Neuronal stem cell (in vitro differentiated cells): ENCODE measurements at regions not wholly inside any gene's neighbourhood (a gene's known extent, or its start where the extent isn't known, plus 50 kb on each side); places are given as distances from the start of the nearest gene placed in this dataset.
A peak's percentile ranks its signal among the peaks of the same experiment; 100 is the strongest.

Experiments used
- DNase-seq: peaks from one replicate; pipeline ENCODE4 v3.0.0-alpha.2; 2013; ENCODE audit warnings: low spot score
- H2AFZ ChIP-seq: one replicate; pipeline ENCODE4 v1.6.1; 2013; ENCODE audit warnings: mild to moderate bottlenecking, low read length, inconsistent platforms
- H2AK5ac ChIP-seq: 2 replicates; pipeline ENCODE4 v1.6.1; 2013; ENCODE audit warnings: low read depth, mild to moderate bottlenecking, inconsistent platforms, low read length, moderate library complexity, mixed read lengths
- H2BK120ac ChIP-seq: 2 replicates; pipeline ENCODE4 v1.6.1; 2013; ENCODE audit warnings: low read depth, mild to moderate bottlenecking, inconsistent platforms, low read length, moderate library complexity, mixed read lengths
- H2BK12ac ChIP-seq: one replicate; pipeline ENCODE4 v1.6.1; 2013; ENCODE audit warnings: low read length, inconsistent platforms
- H2BK15ac ChIP-seq: 2 replicates; pipeline ENCODE4 v1.6.1; 2013; ENCODE audit warnings: mild to moderate bottlenecking, low read length, inconsistent platforms, mixed read lengths
- H2BK5ac ChIP-seq: one replicate; pipeline ENCODE4 v1.6.1; 2013; ENCODE audit warnings: inconsistent platforms, mild to moderate bottlenecking, low read length, moderate library complexity
- H3K14ac ChIP-seq: one replicate; pipeline ENCODE4 v1.6.1; 2013; ENCODE audit warnings: low read length, inconsistent platforms
- H3K18ac ChIP-seq: 2 replicates; pipeline ENCODE4 v1.6.1; 2013; ENCODE audit warnings: low read length, inconsistent platforms
- H3K23ac ChIP-seq: 2 replicates; pipeline ENCODE4 v1.6.1; 2013; ENCODE audit warnings: low read depth, mild to moderate bottlenecking, mixed read lengths, low read length, inconsistent platforms; ENCODE audit not compliant: poor library complexity
- H3K27ac ChIP-seq: replicated peaks from 3 replicates; pipeline ENCODE4 v1.5.1; 2013; ENCODE audit warnings: low read length, inconsistent platforms
- H3K27me3 ChIP-seq, 3 experiments: 2 replicates each; pipeline ENCODE4 v1.6.1; 2013; ENCODE audit warnings: low read length in 3 of 3, mild to moderate bottlenecking in 2 of 3, inconsistent platforms in 1 of 3, low read depth in 1 of 3, mixed read lengths in 1 of 3, moderate library complexity in 1 of 3; ENCODE audit not compliant: control insufficient read depth in 3 of 3, insufficient read depth in 3 of 3
- H3K36me3 ChIP-seq, 2 donors: replicated peaks in 1 of 2; 2 replicates each; pipeline ENCODE4 v1.6.1; 2013; ENCODE audit warnings: low read length in 2 of 2; ENCODE audit not compliant: control insufficient read depth in 2 of 2, insufficient read depth in 2 of 2
- H3K4ac ChIP-seq: 2 replicates; pipeline ENCODE4 v1.6.1; 2013; ENCODE audit warnings: inconsistent platforms, mild to moderate bottlenecking, low read length, moderate library complexity
- H3K4me1 ChIP-seq, 2 donors: 1 replicate in 1 of 2; 2 replicates in 1 of 2; pipeline ENCODE4 v1.6.1; 2013; ENCODE audit warnings: low read length in 2 of 2, low read depth in 1 of 2; ENCODE audit not compliant: control insufficient read depth in 2 of 2, insufficient read depth in 1 of 2
- H3K4me2 ChIP-seq: one replicate; pipeline ENCODE4 v1.6.1; 2013; ENCODE audit warnings: mild to moderate bottlenecking, low read length, inconsistent platforms; ENCODE audit not compliant: insufficient read depth, poor library complexity, severe bottlenecking
- H3K4me3 ChIP-seq, 2 donors: 2 replicates each; pipeline ENCODE4 v1.5.1; 2013; ENCODE audit warnings: low read length in 2 of 2, mild to moderate bottlenecking in 2 of 2, inconsistent platforms in 1 of 2, moderate library complexity in 1 of 2
- H3K79me1 ChIP-seq: one replicate; pipeline ENCODE4 v1.6.1; 2013; ENCODE audit warnings: low read depth, mild to moderate bottlenecking, inconsistent platforms, low read length, moderate library complexity
- H3K9ac ChIP-seq: one replicate; pipeline ENCODE4 v1.6.1; 2013; ENCODE audit warnings: mild to moderate bottlenecking, low read depth, low read length, inconsistent platforms; ENCODE audit not compliant: poor library complexity
- H3K9me3 ChIP-seq, 2 donors: replicated peaks in 1 of 2; 2 replicates each; pipeline versions ENCODE3 to v1.6.1; 2013; ENCODE audit warnings: low read length in 2 of 2, mild to moderate bottlenecking in 2 of 2, inconsistent platforms in 1 of 2, low read depth in 1 of 2, mixed read lengths in 1 of 2, moderate library complexity in 1 of 2; ENCODE audit not compliant: control insufficient read depth in 2 of 2, insufficient read depth in 1 of 2
- H4K8ac ChIP-seq: one replicate; pipeline ENCODE4 v1.6.1; 2013; ENCODE audit warnings: low read depth, mild to moderate bottlenecking, inconsistent platforms, low read length, moderate library complexity
- H4K91ac ChIP-seq: one replicate; pipeline ENCODE4 v1.6.1; 2013; ENCODE audit warnings: low read length, low read depth, mild to moderate bottlenecking, inconsistent platforms; ENCODE audit not compliant: poor library complexity
- WGBS, 2 donors: extraction: QIAGEN DNeasy Blood & Tissue Kit; methylation state at CpG; one replicate each; pipeline ENCODE4 v1.1.7; 2013; ENCODE audit warnings: missing lambda C conversion rate in 2 of 2, mixed read lengths in 1 of 2; ENCODE audit not compliant: insufficient read length in 2 of 2, insufficient replicate concordance in 1 of 2; ENCODE audit errors: extremely low coverage in 2 of 2; 5-methylcytosine and 5-hydroxymethylcytosine counted together

DNA sequence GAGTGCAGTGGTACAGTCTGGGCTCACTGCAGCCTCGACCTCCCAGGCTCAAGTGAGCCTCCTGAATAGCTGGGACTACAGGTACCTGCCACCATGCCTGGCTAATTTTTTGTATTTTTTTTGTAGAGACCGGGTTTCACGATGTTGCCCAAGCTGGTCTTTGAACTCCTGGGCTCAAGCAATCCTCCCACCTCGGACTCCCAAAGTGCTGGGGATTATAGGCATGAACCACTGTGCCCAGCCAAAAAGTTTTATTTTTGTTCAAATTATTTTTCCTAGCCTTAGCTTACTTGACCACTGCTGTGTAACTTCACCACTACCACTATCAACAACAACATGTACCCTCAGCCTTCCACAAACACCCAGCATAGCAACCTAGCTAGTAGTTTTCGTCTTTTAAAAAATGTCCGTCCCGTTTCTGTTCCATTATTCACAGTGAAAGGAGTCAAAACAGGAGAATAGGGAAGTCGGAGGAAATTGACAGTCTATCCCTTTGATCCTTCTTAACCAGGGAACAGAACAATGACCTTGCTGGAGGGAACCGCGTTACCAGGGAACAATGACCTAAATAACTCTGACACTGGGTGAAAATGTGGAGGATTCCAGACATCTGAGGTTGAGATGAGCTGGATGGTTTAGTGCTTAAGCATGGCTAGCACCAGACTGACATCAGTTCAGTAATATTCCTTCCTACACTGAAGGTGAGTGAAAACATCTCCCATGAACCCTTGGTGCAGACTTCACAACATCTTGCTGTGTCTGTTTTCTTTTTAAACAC is 69.2 kb upstream of the ARL4C start:
- Histone ChIP-seq H3K79me1 (no peaks in the 10 kb centered on the region), H3K4me3 (no peak overlapping the region), H3K4me2 (no peak overlapping the region), H3K14ac (no peak overlapping the region), H3K36me3 (no peaks in the 10 kb centered on the region), H3K4ac (no peak overlapping the region), H2AFZ (peak overlapping the region; percentile 36), H2BK15ac (no peak overlapping the region), H3K27me3 (no peaks in the 10 kb centered on the region), H3K9ac (no peak overlapping the region), H3K9me3 (peaks cover 0 to 7% of the 10 kb centered on the region in 2 donors), H3K23ac (no peak overlapping the region), H4K91ac (no peak overlapping the region), H3K18ac (no peak overlapping the region), H2AK5ac (no peak overlapping the region), H2BK12ac (no peak overlapping the region), H3K4me1 (peaks cover 13 to 23% of the 10 kb centered on the region in 2 donors), H2BK120ac (no peak overlapping the region), H3K27ac (no peak overlapping the region), H2BK5ac (no peak overlapping the region), H4K8ac (no peak overlapping the region)
- no peak for DNase-seq
- no CpG with 5 or more reads among the region's 10 CpGs for WGBS, 2 donors

DNA sequence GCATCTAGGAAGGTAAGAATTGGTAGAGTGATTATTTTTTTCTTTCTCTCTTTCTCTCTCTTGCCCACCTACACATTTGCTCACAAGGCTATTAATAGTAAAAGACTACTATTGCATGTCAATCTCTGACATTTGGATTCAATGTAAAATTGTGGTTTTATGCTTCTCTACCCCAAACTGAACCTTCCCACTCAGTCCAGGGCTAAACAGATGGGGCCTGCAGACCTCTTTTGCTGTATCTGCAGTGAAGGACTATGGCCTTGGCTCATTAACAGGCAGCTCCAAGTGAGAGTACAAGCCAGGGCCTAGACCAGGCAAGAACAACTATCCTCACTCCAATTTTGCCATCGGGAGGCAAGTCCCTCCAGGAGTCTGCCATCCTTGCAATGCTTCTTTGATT is 68.3 kb upstream of the ARL4C start:
- Histone ChIP-seq H3K4me3 (no peak overlapping the region), H3K14ac (no peak overlapping the region), H2BK12ac (no peak overlapping the region), H2BK5ac (no peak overlapping the region), H2BK15ac (no peak overlapping the region), H3K18ac (peak overlapping the region; percentile 55), H3K9me3 (peaks cover 0 to 9% of the 10 kb centered on the region in 2 donors), H3K36me3 (no peaks in the 10 kb centered on the region), H3K4me1 (peaks cover 13 to 23% of the 10 kb centered on the region in 2 donors), H2BK120ac (no peak overlapping the region), H3K9ac (no peak overlapping the region), H4K8ac (no peak overlapping the region), H2AFZ (peak overlapping the region; percentile 19), H3K27me3 (no peaks in the 10 kb centered on the region), H2AK5ac (no peak overlapping the region), H3K23ac (no peak overlapping the region), H4K91ac (no peak overlapping the region), H3K27ac (no peak overlapping the region), H3K4ac (no peak overlapping the region), H3K4me2 (no peak overlapping the region), H3K79me1 (no peaks in the 10 kb centered on the region)
- WGBS, 2 donors = no CpG with 5 or more reads among the region's 1 CpG
- DNase-seq = no peak

DNA sequence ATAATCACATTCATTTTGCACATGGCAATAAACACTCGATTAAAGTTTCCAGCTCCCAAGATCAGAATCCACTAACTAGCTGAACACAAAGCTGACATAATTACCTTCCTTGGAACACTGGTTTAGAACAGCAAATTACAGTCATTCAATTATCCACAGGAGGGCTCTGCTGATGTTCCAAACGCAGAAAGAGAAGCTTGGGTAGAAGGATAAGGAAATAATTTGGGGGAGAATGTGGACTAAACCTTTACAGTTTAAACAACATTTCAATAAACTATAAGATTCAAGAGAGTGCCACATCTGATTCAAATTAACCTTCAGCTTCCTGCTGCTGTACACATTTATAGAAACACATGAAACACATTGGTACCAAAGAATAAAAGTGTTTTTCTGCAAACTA is 67.8 kb upstream of the ARL4C start:
- Histone ChIP-seq H2BK12ac (no peak overlapping the region), H3K27me3 (no peaks in the 10 kb centered on the region), H3K79me1 (no peaks in the 10 kb centered on the region), H3K36me3 (no peaks in the 10 kb centered on the region), H3K4me1 (peaks cover 13 to 23% of the 10 kb centered on the region in 2 donors), H2AK5ac (no peak overlapping the region), H3K23ac (no peak overlapping the region), H2AFZ (no peak overlapping the region), H3K14ac (no peak overlapping the region), H3K9me3 (peaks cover 0 to 9% of the 10 kb centered on the region in 2 donors), H3K4me3 (no peak overlapping the region), H2BK5ac (no peak overlapping the region), H3K4me2 (no peak overlapping the region), H3K9ac (no peak overlapping the region), H3K4ac (no peak overlapping the region), H2BK120ac (no peak overlapping the region), H4K91ac (no peak overlapping the region), H3K18ac (no peak overlapping the region), H4K8ac (no peak overlapping the region), H3K27ac (no peak overlapping the region), H2BK15ac (no peak overlapping the region)
- no CpG with 5 or more reads among the region's 2 CpGs for WGBS, 2 donors
- no peak for DNase-seq

DNA sequence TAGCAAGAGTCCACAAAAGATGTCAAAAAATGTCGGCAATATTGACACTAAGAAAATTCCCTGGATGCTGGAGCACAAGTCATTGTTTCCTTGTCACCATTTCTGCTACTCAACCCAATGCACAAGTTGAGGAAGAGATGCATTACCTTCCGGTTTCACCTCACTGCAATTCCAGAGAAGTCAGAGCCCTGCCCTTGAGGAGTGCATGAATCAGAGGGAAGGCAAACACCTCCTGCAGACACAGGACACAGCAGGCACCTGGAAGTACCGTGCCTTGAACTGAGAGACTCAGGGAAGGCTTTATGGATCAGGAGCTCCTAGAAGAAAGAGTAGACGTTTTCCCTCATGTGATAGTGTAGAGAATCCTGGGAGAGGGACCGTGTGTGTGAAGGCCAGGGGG is 62.7 kb upstream of the ARL4C start:
- Histone ChIP-seq H3K18ac (no peak overlapping the region), H3K4ac (no peak overlapping the region), H2BK120ac (no peak overlapping the region), H2BK5ac (no peak overlapping the region), H3K27ac (no peak overlapping the region), H3K4me2 (no peak overlapping the region), H3K4me3 (no peak overlapping the region), H3K14ac (no peak overlapping the region), H3K4me1 (peaks cover 2 to 4% of the 10 kb centered on the region in 2 donors), H3K27me3 (no peaks in the 10 kb centered on the region), H3K36me3 (no peaks in the 10 kb centered on the region), H2AFZ (no peak overlapping the region), H2BK15ac (no peak overlapping the region), H4K8ac (no peak overlapping the region), H2BK12ac (no peak overlapping the region), H4K91ac (no peak overlapping the region), H2AK5ac (no peak overlapping the region), H3K9ac (no peak overlapping the region), H3K23ac (no peak overlapping the region), H3K9me3 (peaks cover 0 to 17% of the 10 kb centered on the region in 2 donors), H3K79me1 (no peaks in the 10 kb centered on the region)
- DNase-seq = no peak
- no CpG with 5 or more reads among the region's 5 CpGs for WGBS, 2 donors
